GM19372 (cell line): ENCODE measurements at regions not wholly inside any gene's neighbourhood (a gene's known extent, or its start where the extent isn't known, plus 50 kb on each side); places are given as distances from the start of the nearest gene placed in this dataset.
A peak's percentile ranks its signal among the peaks of the same experiment; 100 is the strongest.

Source experiments
- ATAC-seq: cut with Tn5 transposase; IDR thresholded peaks from one replicate; pipeline ENCODE4 v1.9.1; 2021; ENCODE audit warnings: mild to moderate bottlenecking, low read depth, moderate library complexity; ENCODE audit not compliant: unreplicated experiment

GRCh38 chr4:75126058-75126457, 193.1 kb downstream of the PARM1 start:
- ATAC-seq = no peak

GRCh38 chr4:75122424-75123014, 189.6 kb downstream of the PARM1 start:
- no peak for ATAC-seq

- ATAC-seq = no peak
Measured at GRCh38 chr4:75118739-75119138, 185.8 kb downstream of the PARM1 start.

GRCh38 chr4:75110061-75110460, 177.1 kb downstream of the PARM1 start:
- no peak for ATAC-seq

- no peak for ATAC-seq
Measured at GRCh38 chr4:75107755-75108612, 175.1 kb downstream of the PARM1 start.

GRCh38 chr4:75102787-75103085, 169.8 kb downstream of the PARM1 start:
- ATAC-seq = no peak

GRCh38 chr4:75101906-75102786, 169.2 kb downstream of the PARM1 start:
- peak; percentile 42 for ATAC-seq
